HepG2 (cell line): ENCODE measurements at regions not wholly inside any gene's neighbourhood (a gene's known extent, or its start where the extent isn't known, plus 50 kb on each side); places are given as distances from the start of the nearest gene placed in this dataset.

Experiments used
- ATAC-seq: fragments of 200-7000 bp; cut with Tn5 transposase; 3 replicates; pipeline ENCODE4 v1.9.1; 2020; ENCODE audit warnings: mild to moderate bottlenecking, moderate library complexity
- BruUV-seq: library from RNA; stranded (reverse); fragments of 400-500 nt; replicated peaks from 2 replicates; lab custom pipeline; 2021; lab: Mats Ljungman, UMichigan
- CTCF ChIA-PET: fragments of 300-600 bp; formaldehyde crosslinking; extraction: SDS; loops from one replicate; lab custom pipeline; 2021; ENCODE audit warnings: low total read pairs, inconsistent platforms, low intra/inter-chr PET ratio; lab: Yijun Ruan, JAX
- POLR2A ChIA-PET: fragments of 350-600 bp; sonication (Branson Sonifier 250); formaldehyde crosslinking; loops from one replicate; lab custom pipeline; 2020; ENCODE audit warnings: antibody characterized with exemption, inconsistent platforms; lab: Yijun Ruan, JAX
- DNase-seq: peaks from one replicate; pipeline ENCODE4 v3.0.0-alpha.2; 2015; ENCODE audit warnings: low spot score
- FAIRE-seq: peaks from 3 replicates; lab custom pipeline; 2011; peaks lifted over from hg19 to GRCh38; lab: Jason Lieb, UNC
- H2AFZ ChIP-seq: one replicate; pipeline ENCODE4 v1.6.1; 2011; ENCODE audit warnings: low read length, inconsistent platforms
- H3K27ac ChIP-seq: fragments of 300-600 bp; 3 replicates; pipeline ENCODE4 v1.8.0; 2011; ENCODE audit warnings: mixed run types, mild to moderate bottlenecking, mixed read lengths, low read length, inconsistent platforms; ENCODE audit not compliant: insufficient read depth; ENCODE audit errors: extremely low read length
- H3K27me3 ChIP-seq, 2 experiments: fragments of 200-600 bp in 1 of 2; 2 replicates in 1 of 2; 3 replicates in 1 of 2; pipeline versions ENCODE4 v1.6.0 to v1.8.0; 2011; ENCODE audit warnings: low read length in 2 of 2, mild to moderate bottlenecking in 2 of 2, moderate library complexity in 2 of 2, inconsistent platforms in 1 of 2; ENCODE audit not compliant: insufficient read depth in 2 of 2, control insufficient read depth in 1 of 2
- H3K36me3 ChIP-seq, 2 experiments: fragments of 200-600 bp in 1 of 2; replicated peaks in 1 of 2; 2 replicates in 1 of 2; 3 replicates in 1 of 2; pipeline versions ENCODE4 v1.5.1 to v1.8.0; 2011; ENCODE audit warnings: low read length in 2 of 2, inconsistent platforms in 1 of 2; ENCODE audit not compliant: insufficient read depth in 2 of 2, control insufficient read depth in 1 of 2
- H3K4me1 ChIP-seq: 2 replicates; pipeline ENCODE4 v1.5.1; 2012; ENCODE audit warnings: low read length, inconsistent platforms; ENCODE audit not compliant: insufficient read depth
- H3K4me2 ChIP-seq: 2 replicates; pipeline ENCODE4 v1.6.0; 2011; ENCODE audit warnings: low read depth, low read length, inconsistent platforms
- H3K4me3 ChIP-seq, 3 experiments: fragments of 200-600 bp in 1 of 3; sonication (generic), shearing (Covaris generic) in 1 of 3; replicated peaks in 1 of 3; 2 replicates each; pipeline ENCODE4 v1.5.1; 2011 to 2016; ENCODE audit warnings: low read length in 3 of 3, inconsistent platforms in 2 of 3, low read depth in 2 of 3, mild to moderate bottlenecking in 2 of 3, control low read depth in 1 of 3, mixed read lengths in 1 of 3; ENCODE audit not compliant: insufficient read depth in 1 of 3
- H3K79me2 ChIP-seq: one replicate; pipeline ENCODE4 v1.6.1; 2011; ENCODE audit warnings: low read length, inconsistent platforms; ENCODE audit not compliant: insufficient read depth
- H3K9ac ChIP-seq: 2 replicates; pipeline ENCODE4 v1.6.0; 2011; ENCODE audit warnings: mild to moderate bottlenecking, low read depth, low read length, inconsistent platforms; ENCODE audit not compliant: insufficient read depth
- H3K9me3 ChIP-seq: 2 replicates; pipeline ENCODE4 v1.5.1; 2012; ENCODE audit warnings: mild to moderate bottlenecking, low read length
- H4K20me1 ChIP-seq: 2 replicates; pipeline ENCODE4 v1.6.0; 2011; ENCODE audit warnings: inconsistent platforms, mild to moderate bottlenecking, low read length, moderate library complexity; ENCODE audit not compliant: insufficient read depth
- HDAC6 ChIP-seq: fragments of 200-600 bp; sonication (generic); IDR thresholded peaks from 2 replicates; pipeline ENCODE4 v1.7.0; 2017; ENCODE audit warnings: mild to moderate bottlenecking, antibody characterized with exemption, low read length, low read depth
- ZNF775 ChIP-seq: sonication (generic); formaldehyde crosslinking; IDR thresholded peaks from 2 replicates; pipeline ENCODE4 v1.4.0; 2020; ENCODE audit warnings: missing genetic modification reagents, mild to moderate bottlenecking, moderate library complexity, borderline replicate concordance
- WGBS: methylation state at CpG from one replicate; pipeline ENCODE4 v1.1.6; 2017; ENCODE audit warnings: low lambda C conversion rate; 5-methylcytosine and 5-hydroxymethylcytosine counted together
- in situ Hi-C: cut with HindIII; loops from 2 replicates; pipeline ENCODE4 v1.10.0; 2017; ENCODE audit warnings: low pct_unique_long_range_greater_than_20kb; ENCODE audit not compliant: extremely low pct_ligation_motif_present
- intact Hi-C: fragments of 100-400 bp; cut with micrococcal nuclease; formaldehyde crosslinking; loops from one replicate; pipeline ENCODE4 v1.10.0; 2022; ENCODE audit not compliant: unreplicated experiment
- TF ChIP-seq, protein P1 (sequence below): sonication (generic); formaldehyde crosslinking; IDR thresholded peaks from 2 replicates; pipeline ENCODE4 v1.4.0; 2020; ENCODE audit warnings: mild to moderate bottlenecking, missing genetic modification reagents
- TF ChIP-seq, protein P2 (sequence below), 2 experiments: fragments of 450-650 bp in 1 of 2; sonication (generic) in 1 of 2; formaldehyde crosslinking in 1 of 2; IDR thresholded peaks; 2 replicates each; pipeline versions ENCODE4 v1.6.1 to v1.8.0; 2016 to 2022; ENCODE audit warnings: antibody characterized with exemption in 1 of 2, mild to moderate bottlenecking in 1 of 2, missing genetic modification reagents in 1 of 2

DNA sequence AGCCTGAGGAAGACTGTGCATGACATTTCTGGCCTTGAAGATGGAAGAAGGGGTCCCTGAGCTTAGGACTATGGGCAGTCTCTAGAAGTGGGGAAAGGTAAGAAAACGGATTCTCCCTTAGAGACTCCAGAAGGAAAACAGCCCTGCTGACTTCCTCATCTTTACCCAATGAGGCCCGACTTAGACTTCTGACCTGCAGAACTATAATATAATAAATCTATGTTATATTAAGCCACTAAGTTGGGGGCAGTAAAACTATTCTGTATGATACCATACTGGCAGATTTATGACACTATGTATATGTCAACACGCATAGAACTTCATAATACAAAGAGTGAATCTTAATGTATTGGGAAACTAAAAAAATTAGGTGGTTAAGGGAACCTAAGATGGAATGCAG, 422.0 kb downstream of the PLK2 start:
- no peak overlapping the region for H3K4me2 ChIP-seq
- H3K9ac ChIP-seq: no peak overlapping the region
- H3K9me3 ChIP-seq: no peaks in the 10 kb centered on the region
- WGBS: 27% methylated on average over 3 of the region's 3 CpGs
- ATAC-seq: no peak
- no peaks in the 10 kb centered on the region for H3K36me3 ChIP-seq
- H3K27ac ChIP-seq: no peak overlapping the region
- no TSS peak for BruUV-seq
- intact Hi-C loops (loop anchor here (1.0 kb wide), 1 partner anchor 11 kb away; no protein-coding TSS in a partner anchor), in situ Hi-C loops (no loop called here)
- FAIRE-seq: no peak
- H3K4me3 ChIP-seq: no peak overlapping the region
- DNase-seq: no peak
- ChIA-PET POLR2A (no interaction called here), CTCF (no interaction called here)
- H3K27me3 ChIP-seq: no peaks in the 10 kb centered on the region
- no peaks in the 10 kb centered on the region for H4K20me1 ChIP-seq
- H3K79me2 ChIP-seq: no peaks in the 10 kb centered on the region
- H3K4me1 ChIP-seq: no peaks in the 10 kb centered on the region
- H2AFZ ChIP-seq: no peak overlapping the region
- TF ChIP-seq HDAC6: no peak
- no peak for TF ChIP-seq ZNF775 (CRISPR knock-in tag)
- TF ChIP-seq, protein P1, sequence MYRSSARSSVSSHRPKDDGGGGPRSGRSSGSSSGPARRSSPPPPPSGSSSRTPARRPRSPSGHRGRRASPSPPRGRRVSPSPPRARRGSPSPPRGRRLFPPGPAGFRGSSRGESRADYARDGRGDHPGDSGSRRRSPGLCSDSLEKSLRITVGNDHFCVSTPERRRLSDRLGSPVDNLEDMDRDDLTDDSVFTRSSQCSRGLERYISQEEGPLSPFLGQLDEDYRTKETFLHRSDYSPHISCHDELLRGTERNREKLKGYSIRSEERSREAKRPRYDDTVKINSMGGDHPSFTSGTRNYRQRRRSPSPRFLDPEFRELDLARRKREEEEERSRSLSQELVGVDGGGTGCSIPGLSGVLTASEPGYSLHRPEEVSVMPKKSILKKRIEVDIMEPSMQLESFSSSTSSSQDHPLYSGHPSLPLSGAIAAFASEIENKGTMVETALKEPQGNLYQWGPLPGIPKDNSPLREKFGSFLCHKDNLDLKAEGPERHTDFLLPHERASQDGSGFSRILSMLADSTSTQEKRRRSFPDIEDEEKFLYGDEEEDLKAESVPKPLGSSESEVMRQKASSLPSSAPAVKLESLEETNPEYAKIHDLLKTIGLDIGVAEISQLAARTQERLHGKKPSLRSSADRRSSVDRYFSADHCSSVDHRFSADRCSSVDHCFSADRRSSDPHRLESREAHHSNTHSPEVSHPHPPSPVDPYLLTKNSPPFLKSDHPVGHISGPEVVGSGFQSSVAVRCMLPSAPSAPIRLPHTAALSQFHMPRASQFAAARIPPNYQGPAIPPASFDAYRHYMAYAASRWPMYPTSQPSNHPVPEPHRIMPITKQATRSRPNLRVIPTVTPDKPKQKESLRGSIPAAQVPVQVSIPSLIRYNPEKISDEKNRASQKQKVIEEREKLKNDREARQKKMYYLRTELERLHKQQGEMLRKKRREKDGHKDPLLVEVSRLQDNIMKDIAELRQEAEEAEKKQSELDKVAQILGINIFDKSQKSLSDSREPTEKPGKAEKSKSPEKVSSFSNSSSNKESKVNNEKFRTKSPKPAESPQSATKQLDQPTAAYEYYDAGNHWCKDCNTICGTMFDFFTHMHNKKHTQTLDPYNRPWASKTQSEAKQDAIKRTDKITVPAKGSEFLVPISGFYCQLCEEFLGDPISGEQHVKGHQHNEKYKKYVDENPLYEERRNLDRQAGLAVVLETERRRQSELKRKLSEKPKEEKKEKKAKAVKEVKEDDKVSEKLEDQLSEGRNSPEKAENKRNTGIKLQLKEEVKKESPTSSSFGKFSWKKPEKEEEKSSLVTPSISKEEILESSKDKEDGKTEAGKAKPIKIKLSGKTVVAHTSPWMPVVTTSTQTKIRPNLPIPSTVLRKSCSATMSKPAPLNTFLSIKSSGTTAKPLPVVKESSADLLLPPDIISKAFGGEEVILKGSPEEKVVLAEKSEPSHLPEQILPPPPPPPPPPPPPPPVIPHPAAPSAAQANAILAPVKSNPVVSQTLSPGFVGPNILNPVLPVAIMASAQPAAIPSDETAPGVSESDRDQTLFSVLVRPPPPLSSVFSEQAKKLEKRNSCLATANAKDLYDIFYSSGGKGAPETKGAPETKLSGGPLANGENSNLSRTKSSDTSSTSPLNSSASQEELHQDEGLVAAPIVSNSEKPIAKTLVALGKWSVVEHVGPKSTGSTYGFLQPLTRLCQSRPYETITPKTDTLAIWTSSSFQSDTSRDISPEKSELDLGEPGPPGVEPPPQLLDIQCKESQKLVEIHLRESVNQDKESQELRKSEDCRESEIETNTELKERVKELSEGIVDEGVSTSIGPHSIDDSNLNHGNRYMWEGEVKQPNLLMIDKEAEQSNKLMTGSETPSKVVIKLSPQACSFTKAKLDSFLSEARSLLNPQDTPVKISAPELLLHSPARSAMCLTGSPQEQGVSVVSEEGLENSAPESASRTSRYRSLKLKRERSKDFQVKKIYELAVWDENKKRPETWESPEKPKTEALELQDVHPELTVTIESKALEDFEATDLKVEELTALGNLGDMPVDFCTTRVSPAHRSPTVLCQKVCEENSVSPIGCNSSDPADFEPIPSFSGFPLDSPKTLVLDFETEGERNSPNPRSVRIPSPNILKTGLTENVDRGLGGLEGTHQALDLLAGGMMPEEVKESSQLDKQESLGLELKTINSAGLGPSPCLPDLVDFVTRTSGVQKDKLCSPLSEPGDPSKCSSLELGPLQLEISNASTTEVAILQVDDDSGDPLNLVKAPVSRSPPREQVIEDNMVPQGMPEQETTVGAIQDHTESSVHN (CRISPR knock-in tag): no peak
- TF ChIP-seq, protein P2, sequence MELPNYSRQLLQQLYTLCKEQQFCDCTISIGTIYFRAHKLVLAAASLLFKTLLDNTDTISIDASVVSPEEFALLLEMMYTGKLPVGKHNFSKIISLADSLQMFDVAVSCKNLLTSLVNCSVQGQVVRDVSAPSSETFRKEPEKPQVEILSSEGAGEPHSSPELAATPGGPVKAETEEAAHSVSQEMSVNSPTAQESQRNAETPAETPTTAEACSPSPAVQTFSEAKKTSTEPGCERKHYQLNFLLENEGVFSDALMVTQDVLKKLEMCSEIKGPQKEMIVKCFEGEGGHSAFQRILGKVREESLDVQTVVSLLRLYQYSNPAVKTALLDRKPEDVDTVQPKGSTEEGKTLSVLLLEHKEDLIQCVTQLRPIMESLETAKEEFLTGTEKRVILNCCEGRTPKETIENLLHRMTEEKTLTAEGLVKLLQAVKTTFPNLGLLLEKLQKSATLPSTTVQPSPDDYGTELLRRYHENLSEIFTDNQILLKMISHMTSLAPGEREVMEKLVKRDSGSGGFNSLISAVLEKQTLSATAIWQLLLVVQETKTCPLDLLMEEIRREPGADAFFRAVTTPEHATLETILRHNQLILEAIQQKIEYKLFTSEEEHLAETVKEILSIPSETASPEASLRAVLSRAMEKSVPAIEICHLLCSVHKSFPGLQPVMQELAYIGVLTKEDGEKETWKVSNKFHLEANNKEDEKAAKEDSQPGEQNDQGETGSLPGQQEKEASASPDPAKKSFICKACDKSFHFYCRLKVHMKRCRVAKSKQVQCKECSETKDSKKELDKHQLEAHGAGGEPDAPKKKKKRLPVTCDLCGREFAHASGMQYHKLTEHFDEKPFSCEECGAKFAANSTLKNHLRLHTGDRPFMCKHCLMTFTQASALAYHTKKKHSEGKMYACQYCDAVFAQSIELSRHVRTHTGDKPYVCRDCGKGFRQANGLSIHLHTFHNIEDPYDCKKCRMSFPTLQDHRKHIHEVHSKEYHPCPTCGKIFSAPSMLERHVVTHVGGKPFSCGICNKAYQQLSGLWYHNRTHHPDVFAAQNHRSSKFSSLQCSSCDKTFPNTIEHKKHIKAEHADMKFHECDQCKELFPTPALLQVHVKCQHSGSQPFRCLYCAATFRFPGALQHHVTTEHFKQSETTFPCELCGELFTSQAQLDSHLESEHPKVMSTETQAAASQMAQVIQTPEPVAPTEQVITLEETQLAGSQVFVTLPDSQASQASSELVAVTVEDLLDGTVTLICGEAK (IDR thresholded peaks at IDR 0.05): no peak
- TF ChIP-seq, protein P2 (CRISPR knock-in tag; IDR thresholded peaks at IDR 0.05): no peak
